NCI-H146 (cell line): ENCODE measurements at regions not wholly inside any gene's neighbourhood (a gene's known extent, or its start where the extent isn't known, plus 50 kb on each side); places are given as distances from the start of the nearest gene placed in this dataset.
A peak's percentile ranks its signal among the peaks of the same experiment; 100 is the strongest.
"Not testable (repeated sequence)": the region's sequence is repeated elsewhere in the genome, so short reads cannot be mapped to it uniquely, and the experiment has no call there.

Experiments
- DNase-seq: peaks from one replicate; lab custom pipeline; 2025; lab: John Stamatoyannopoulos, UW

DNA sequence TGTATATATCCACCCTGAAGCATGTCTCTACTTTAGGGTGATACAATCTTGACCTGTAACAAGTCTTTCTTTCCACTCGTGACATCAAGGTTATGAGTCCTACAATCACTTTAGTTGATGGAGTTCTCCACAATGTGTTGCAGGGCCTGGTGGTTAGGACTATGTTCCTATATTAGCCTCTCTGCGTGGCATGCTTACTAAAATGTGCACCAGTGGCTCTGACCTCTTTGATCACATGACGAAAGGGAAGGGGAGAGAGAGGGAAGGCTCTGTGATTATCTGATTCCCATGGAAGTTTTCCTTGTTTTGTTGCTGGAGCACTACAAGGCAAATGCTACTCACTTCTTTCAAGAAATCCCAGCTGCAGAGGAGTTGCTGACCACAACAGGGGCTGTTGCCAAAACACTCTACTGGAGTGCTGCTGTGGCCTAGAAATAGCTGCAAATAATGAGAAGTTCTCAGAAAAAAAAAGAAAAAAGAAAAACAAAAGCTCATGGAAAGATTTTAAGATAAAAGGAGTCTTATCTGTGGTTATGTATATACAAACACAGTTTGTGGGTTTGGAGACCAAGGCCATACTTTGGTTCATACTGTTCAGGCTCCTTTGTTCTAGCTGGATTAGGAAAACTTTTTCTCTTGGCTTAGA lies 272.8 kb upstream of the MMADHC start:
- no peak for DNase-seq

DNA sequence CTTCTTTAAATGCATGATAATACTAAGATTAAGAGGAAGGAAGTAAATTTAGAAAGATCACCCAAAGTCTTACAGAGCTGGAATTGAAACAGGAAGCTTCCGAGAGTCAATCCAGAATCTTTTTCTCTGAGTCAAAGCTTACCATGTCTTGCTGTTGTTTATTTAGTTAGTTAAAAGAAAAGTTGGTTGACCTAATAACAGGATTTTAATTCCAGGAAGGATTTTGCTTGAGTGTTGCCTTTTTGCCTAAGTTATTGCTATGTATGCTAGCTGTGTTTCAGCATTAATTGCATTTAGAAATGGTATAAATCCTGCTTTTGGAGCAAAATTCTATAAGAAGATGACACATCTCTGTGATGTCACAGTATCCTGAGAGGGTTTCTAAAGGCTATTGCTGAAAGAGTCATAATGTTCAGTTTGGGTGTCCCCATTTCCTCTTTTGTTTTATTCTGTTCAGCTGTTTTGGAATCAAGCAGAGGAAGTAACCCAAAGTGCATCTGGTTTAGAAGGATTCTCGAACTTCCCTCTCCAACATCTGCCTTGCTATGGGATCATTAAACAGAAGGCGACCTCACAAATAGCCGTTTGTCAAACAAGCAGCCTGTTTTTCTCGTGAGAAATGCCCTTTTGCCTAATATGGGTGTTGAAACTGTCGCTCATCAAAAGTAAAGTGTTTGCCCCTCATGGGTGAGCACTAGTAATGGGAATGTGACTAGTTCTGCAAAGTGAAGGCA lies 271.5 kb upstream of the MMADHC start:
- no peak for DNase-seq

DNA sequence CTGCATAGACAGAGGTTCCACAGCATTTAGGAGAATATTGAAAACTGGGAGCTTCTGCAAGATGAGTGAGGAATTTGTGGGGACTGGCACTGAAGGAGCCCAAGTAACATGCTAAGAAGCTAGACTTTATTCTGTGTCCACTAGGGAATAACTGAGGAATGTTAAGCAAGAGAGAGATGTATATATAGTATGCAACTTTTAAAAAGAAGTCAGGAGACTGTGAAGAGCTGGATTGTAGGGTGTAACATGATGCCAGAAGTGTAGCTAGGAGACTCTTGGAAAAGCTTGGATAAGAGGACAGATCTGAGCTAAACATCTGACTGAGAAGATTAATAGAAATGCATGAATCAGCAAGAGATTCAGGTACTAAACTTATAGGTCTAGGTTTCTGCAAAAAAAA lies 270.6 kb upstream of the MMADHC start:
- no peak for DNase-seq

DNA sequence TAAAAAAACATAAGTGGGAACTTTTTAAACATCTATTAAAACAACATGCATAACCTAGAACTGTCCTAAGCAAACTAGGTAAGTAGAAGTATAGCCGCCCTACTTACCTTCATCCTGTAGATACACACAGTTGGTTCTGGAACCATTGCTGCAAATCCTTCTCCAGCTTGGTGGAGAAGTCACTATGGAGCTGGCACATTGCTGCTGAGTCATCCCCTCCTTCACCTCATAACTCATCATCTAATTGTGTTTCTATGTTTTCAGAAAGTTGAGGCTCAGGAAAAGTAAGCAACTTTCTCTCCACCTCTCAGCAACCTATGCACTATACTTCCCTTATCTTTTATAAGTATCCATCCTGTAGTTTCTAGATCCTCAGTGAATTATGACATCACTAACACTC lies 269.8 kb upstream of the MMADHC start:
- DNase-seq: no peak

DNA sequence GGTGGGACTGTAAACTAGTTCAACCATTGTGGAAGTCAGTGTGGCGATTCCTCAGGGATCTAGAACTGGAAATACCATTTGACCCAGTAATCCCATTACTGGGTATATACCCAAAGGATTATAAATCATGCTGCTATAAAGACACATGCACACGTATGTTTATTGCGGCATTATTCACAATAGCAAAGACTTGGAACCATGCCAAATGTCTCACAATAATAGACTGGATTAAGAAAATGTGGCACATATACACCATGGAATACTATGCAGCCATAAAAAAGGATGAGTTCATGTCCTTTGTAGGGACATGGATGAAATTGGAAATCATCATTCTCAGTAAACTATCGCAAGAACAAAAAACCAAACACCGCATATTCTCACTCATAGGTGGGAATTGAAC lies 268.3 kb upstream of the MMADHC start:
- DNase-seq: not testable (repeated sequence)

DNA sequence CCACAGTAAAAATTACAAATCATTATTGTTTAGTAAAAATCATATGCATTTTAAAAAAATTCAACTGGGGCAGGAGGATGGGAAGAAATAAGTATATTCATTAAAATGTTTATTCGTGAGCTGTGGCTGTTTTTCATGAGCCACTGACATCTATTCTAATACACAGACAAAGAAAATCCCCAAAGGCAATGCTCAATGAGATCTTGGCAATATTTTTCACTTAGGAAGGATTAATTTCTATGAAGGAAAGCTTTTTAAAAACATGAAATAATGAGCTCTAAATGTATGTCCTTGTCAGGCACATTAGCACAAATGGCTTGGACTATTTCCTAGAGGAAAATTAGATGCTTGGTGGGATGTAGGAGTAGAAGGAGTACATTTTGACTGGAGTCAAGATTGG lies 262.0 kb upstream of the MMADHC start:
- DNase-seq: no peak

DNA sequence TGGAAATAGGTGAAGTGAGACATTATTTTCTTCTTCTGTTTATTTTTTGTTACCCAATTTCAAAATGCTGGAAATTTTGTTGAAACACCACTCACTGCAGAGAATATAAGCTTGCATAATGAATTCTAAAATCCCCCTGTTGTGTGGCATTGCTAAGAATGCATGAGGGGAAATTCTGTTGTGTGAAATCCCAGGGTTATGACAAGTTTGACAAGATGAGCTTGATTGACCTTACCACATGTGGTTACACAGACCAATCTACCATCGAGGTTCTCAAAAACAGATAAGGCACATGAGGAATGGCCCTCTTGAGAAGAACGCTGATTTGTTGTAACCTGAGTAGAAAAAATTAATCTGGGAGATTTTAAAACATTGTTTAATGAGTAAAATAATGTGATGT lies 261.6 kb upstream of the MMADHC start:
- DNase-seq: no peak

DNA sequence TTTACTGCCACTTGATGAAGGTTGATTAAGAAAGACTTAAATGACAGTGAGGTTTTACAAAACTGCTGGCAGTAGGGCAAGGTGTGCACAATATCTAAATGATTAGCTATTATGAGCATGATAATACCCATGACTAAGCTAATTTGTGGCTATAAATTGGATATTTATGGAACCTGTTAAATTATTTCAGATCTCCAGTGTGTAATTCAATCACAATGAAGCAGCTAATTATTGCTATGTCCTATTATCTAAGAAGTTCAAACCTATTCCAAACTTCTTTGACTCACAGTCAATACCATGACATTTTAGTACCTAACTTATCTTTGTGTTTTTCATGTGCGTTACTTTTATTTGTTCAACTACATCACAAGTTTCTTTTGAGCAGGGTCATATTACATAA lies 253.8 kb upstream of the MMADHC start:
- DNase-seq: no peak

DNA sequence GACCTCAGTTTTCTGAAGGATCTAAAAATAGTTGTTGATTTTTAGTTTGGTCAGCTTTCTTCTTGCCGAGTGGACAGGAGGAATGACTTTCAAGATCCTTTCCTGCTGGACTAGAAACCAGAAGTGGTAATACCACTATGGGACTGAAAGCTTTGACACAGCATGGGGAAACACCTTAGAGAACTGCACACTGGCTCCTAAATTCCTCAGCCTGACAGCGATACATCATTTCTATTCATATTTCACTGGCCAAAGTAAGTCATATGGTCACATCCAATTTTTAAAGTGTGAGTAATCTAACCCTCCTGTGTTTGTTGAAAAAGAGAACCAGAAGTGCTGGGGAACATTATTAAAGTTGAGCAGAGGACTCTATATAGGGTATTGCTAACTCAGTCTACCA lies 244.7 kb upstream of the MMADHC start:
- DNase-seq: no peak

DNA sequence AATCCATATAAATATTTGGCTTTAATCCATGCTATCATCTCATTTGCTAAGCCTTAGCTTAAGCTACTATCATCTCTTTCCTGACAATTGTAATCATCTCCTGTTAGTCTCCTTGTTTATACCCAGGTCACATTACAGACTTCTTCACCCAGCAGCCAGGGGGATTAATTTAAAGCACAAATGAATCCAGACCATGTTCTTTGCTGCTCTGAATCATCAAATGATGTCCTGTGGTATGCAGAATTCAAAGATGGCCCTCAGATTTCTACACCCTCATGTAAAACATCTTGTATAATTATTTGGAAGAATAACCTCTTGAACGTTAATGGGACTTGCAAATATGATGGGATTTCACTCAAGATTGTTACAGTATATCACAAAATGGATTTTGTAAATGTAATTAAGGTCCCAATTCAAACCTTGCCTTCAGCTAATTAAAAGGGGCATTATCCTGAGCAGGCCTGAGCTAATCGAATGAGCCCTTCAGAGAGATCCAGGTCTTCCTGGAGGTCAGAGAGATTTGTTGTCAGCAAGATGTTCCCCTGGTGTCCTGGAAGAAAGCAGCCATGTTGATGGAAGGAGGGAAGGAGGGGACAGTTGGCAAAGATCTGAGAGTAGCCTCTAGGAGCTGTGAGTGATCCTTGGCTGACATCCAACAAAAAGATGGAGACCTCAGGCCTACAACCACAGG lies 241.1 kb upstream of the MMADHC start:
- DNase-seq: no peak

DNA sequence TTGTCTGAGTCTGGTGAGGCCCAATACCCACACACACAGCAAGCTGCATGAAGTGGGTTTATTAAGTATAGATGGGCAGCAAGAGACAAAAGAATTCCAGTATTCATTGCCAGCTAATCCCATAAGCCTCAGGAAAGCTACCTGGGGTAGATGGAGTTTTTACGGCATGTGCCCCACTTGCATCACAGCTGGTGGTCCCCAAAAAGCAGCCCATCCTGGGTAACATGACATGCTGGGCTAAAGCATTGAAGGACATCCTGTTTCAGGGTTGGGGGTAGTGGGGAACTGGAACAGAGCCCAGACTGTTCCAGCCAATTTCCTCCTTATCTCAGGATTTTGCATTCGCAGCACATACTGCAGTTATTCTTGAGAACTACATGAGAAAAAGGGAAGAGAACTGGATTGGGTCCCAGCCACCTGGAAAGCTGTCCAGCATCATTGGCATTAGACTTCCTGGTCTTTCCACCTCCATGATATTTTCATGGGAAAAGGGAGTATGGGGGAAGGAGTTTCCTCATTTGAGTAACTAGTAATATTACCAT lies 240.1 kb upstream of the MMADHC start:
- no peak for DNase-seq

DNA sequence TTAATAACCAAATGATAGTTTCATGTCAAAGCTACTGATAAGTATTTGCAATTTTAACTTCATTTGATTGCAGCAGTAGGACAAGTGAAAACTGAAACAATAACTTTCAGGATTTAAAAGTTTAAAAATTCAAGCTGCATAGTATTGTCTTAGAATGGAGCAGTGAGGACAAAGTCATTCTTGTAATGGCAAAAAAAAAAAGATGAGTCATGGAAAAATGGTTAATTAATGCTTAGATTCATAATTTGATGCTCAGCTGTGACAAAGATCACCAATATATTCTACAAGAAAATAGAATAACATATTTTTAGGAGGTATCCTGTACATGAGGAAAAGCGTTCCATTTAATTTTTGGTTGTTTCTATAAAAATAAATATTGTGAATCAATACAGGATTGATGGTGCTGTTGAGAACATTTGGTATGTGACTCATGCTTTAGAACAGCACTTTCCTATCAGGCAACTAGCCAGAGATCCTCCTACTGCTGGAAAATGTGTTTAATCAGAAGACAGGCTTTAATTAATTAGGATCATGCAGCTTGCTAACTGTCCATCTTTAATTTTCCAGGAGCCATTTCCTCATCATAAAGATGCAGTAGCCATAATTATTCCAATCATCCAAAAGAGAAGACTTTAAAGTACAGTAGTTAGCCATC lies 239.0 kb upstream of the MMADHC start:
- no peak for DNase-seq

DNA sequence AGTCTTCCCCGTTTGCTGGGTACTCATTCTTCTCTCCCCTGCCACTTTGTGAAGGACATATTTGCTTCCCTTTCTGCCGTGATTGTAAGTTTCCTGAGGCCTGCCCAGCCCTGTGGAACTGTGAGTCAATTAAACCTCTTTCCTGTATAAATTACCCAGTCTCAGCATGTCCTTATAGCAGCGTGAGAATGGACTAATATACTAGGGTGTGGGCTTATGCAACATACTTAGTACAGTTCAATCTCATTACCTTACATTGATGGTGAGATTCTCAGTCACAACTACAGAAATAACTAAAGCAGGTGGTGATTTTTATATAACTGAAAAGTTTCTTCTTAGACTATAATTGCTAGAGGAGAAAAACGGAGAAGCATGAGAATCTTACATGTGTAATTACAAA lies 237.9 kb upstream of the MMADHC start:
- no peak for DNase-seq

DNA sequence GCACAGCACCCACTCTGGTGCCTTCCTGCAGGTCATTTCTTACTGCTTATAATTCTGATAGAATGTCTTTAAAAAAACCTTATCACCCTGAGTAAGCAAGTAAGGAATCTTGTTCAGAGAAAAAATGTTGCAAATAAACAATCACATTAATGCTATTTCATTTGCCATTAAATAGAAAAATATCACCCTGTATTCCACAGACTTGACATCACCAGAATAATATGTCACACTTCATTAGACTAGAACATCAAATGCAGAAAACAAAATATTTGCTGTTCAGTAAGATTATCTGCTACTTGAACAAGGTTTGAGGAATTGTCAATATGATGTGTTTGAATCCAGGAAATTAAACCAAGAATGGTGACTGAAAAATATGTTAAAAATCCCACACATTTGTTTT lies 236.6 kb upstream of the MMADHC start:
- DNase-seq: no peak

DNA sequence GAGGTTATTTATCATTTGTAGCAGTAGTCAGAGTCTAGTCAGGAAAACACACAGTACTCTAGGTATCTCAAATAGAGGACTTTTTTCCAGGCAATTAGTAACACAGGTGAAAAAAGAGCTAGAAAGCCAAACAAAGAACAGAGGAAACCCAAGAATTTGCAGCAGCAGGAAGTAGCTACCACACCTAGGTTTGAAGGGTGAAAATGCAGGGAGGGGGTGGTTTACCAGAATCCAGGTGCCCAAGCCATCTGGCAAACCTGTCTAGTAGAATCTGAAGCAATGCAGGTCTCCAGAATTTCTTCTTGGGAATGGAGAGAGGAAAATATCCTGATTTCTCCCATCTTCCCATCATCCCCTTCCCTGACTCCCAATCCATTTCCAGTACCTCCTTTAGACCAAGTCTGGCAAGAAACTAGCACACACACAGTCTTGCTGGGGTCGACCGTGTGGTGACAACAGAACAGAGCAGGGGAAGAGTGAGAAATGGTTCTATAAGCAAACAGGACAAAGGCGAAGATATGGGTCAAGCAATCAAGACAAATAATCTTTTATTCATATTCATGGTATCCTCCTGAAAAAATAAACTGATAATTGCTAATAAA lies 231.9 kb upstream of the MMADHC start:
- DNase-seq: peak; percentile 32

DNA sequence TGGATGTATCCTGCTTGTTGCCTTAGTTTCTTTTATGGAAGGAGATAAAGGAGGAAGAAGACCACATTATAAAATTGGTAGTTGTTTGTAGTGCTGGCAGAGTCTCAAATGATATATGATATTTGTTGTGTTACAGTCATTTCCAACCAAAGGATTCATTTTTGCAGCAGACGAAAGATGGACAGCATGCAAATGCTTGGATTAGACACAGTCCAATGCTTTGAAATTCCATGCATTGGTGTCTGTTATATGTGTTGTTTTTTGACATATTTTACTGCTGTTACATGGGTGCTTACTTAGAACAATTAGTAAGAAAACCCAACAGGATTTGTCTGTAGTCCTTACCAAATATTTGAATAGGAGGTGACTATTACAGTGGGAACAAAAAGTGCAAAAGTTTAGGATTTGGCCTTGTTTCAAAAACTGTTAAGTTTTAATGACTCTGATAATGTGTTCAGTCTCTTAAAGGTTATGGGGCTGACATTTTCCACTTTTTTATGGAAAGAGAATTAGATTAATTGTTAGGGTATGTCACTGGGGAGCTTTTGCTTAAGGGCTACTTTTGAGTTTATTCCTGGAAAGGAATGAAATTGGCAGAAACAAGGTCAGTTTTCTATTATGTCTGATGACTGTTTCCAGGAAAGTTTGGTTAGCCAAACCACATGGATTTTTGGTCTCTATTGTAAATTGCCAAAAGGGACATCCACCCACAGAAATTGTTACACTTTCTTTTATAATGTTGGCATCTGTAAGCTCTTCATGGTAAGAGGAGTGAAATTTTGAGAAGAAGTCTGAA lies 229.4 kb upstream of the MMADHC start:
- DNase-seq: no peak

DNA sequence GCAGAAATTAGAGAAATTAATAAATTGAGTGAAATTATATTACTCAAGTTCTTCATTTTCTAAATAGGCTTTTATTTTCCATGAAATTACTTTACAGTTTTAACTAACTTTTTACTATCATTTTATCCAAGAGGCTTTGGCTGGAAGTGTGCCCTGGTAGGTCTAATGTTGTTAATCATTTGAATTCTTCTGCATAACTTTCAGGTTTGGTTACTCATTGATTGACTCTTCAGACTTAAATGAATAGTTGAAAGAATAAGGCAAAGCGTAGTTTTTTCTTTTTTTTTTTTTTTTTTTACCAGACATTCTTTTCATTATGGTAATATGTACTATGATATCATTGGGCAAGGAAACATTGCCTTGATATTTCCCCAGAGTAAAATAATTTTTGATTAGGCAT lies 228.4 kb upstream of the MMADHC start:
- no peak for DNase-seq

DNA sequence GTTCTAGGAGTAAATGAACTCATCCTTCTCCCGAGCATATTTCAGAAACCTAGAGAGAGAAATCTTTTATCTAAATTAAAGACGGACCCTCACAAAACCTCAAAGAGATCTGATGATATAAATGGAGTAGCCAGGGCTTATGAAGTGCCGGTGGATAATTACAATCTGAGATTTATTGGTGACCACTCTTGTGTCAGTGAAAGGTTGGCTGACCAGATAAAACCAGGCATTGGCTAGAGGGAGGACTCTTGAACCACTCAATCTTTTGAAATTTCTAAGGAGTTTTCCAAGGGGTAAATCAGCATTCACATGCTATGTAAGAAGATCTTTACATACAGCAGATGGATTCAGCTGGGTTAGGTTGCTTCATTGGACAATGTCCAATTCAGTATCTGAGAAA lies 227.3 kb upstream of the MMADHC start:
- no peak for DNase-seq

DNA sequence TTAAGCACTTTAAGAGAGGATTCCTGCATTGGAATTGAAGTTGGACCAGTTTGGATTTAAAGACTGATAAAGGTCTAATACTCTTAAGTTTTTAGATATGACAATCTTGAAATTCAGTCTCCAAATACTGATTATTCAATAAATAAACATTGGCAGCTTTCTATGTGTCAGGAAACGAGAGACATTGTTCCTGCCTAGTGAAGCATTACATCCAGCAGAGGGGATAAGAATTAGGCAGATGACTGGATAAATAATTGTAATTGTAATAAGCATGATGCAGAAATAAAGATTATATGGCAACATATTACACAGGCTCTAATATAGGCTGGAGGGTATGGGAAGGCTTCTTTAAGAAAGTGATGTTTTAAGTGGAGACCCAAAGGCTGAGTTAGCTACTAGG lies 226.5 kb upstream of the MMADHC start:
- peak; percentile 25 for DNase-seq

DNA sequence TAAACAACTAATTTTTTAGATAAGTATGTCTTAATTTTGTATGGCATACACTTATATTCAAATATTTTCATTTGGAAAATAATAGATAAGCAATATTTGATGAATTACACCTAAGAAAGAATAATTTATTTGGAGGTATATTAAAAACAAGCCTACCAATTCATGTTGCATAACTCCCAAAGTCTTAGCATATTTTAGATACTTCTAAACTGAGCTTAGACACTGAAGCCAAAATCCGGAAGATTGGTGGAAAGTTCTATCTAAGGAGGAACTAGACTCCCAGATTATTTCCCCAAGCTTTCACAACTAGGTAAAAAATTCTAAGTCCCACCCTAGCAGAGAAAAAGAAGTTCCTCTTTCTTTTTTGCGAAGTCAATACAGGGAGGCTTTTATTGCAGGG lies 221.0 kb upstream of the MMADHC start:
- DNase-seq: no peak

DNA sequence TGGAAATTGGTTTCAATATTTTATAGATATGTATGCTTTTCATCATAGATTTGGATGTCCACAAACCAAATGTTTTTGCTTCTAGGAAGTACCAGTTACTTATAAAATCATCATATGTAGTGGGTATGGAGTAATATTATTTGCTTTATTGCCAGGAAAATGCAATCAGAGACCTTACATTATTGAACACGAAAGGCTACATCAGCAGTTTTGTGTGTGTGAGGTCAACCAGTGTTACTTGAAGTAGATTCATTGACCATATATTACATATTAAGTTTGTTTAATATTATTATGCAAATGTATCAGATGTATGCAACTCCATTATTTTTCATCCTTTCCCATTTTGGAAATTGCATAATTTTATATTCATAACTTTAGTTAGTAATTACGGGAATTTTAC lies 219.1 kb upstream of the MMADHC start:
- no peak for DNase-seq
